GM19395 (cell line): ENCODE measurements at regions not wholly inside any gene's neighbourhood (a gene's known extent, or its start where the extent isn't known, plus 50 kb on each side); places are given as distances from the start of the nearest gene placed in this dataset.
"Not testable (repeated sequence)": the region's sequence is repeated elsewhere in the genome, so short reads cannot be mapped to it uniquely, and the experiment has no call there.

Experiments
- ATAC-seq: cut with Tn5 transposase; IDR thresholded peaks from one replicate; pipeline ENCODE4 v1.9.1; 2021; ENCODE audit warnings: mild to moderate bottlenecking, moderate library complexity; ENCODE audit not compliant: unreplicated experiment

GRCh38 chr11:25159341-25159740, 662.5 kb downstream of the LUZP2 start:
- ATAC-seq = no peak

GRCh38 chr11:25163421-25163820, 666.6 kb downstream of the LUZP2 start:
- ATAC-seq = no peak

- no peak for ATAC-seq
Measured at GRCh38 chr11:25180187-25180586, 683.3 kb downstream of the LUZP2 start.

GRCh38 chr11:25183411-25183810, 686.6 kb downstream of the LUZP2 start:
- no peak for ATAC-seq

- no peak for ATAC-seq
Measured at GRCh38 chr11:25197515-25197914, 700.7 kb downstream of the LUZP2 start.

GRCh38 chr11:25198704-25199103, 701.9 kb downstream of the LUZP2 start:
- ATAC-seq = no peak

DNA sequence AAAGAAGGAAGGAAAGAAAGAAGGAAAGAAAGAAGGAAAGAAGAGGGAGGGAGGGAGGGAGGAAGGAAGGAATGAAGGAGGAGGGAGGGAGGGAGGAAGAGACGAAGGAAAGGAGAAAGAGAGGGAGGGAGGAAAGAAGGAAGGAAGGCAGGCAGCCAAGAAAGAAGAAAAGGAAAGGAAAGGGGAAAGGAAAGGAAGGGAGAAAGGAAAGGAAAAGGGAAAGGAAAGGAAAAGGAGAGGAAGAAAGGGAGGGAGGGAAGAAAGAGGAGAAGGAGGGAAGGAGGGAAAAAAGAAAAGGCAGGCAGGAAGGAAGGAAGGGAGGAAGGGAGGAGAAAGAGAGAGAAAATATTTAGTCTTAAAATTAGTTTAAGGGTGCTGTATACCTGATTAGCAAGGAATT, 704.1 kb downstream of the LUZP2 start:
- no peak for ATAC-seq

DNA sequence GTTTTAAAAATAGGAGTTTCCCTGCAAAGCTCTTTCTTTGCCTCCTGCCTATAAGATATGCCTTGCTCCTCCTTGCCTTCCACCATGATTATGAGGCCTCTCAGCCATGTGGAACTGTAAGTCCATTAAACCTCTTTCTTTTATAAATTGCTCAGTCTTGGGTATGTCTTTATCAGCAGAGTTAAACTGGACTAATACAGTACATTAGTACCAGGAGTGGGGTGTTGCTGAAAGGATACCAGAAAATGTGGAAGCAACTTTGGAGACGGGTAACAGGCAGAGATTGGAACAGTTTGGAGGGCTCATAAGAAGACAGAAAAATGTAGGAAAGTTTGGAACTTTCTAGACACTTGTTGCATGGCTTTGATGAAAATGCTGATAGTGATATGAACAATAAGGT, 709.9 kb downstream of the LUZP2 start:
- ATAC-seq = no peak

- no peak for ATAC-seq
Measured at GRCh38 chr11:25211635-25212254, 714.9 kb downstream of the LUZP2 start.

DNA sequence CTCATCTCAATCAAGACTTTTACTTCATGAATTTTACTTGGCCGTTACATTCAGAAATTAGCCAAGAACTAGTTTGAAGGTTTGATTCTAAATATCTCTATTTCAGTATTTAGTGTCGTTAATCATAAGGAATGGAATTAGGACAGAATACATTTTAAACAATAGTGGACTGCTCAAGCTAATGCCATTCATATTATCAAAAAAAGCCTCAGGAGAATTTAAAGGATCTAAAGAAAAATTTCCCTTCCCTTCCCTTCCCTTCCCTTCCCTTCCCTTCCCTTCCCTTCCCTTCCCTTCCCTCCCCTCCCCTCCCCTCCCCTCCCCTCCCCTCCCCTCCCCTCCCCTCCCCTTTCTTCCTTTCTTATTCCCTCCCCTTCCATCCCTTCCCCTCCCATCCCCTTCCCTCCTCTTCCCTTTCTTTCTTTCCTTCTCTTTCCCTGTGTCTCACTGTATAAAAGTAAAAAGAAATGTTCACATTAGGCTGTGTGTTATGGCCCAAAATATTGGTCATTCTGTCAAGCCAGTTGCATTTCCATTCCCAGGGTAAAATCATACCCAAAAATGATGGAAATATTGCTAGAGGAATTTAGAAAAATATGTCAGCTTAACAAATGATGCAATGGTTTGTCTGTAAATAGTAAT, 717.8 kb downstream of the LUZP2 start:
- ATAC-seq = no peak

DNA sequence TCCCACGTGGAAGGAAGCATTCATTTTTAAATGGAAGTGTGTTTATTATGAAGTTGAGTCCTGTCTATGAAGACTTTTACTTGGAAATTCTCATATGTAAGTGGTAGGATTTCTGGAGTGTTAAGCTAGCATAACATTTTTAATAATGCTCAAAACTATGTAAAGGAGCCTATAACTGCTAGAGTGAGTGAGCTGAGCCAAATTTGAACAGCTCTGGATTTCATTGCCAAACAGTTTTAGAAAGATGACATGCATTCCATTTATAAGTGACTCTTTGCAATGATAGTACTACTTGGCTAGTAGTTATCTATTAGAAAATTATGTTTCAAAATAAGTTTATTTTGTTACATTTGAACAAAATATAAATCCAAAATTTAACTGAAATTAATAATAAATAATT, 721.2 kb downstream of the LUZP2 start:
- ATAC-seq = no peak

- ATAC-seq = no peak
Measured at GRCh38 chr11:25225078-25225477, 728.2 kb downstream of the LUZP2 start.

GRCh38 chr11:25242928-25243327, 746.1 kb downstream of the LUZP2 start:
- ATAC-seq = no peak

- ATAC-seq = no peak
Measured at GRCh38 chr11:25244126-25244525, 747.3 kb downstream of the LUZP2 start.

DNA sequence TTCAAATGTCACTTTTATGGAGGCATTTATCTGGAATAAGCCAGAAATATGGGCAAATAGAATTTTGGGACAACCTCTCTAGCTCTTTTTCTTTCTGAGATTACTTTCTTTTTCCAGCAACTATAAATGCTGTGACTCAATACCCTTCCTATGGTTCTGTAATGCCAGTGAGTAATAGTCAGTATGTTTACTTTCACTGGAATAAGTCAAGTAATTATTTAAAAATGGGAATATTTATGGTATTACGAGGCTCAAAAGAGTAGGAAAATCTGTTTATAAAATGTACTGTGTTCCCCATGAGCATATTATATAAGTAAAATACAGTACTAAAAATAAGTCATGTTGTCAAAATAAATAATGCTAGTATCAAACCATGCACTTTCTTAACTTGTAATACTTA, 750.5 kb downstream of the LUZP2 start:
- no peak for ATAC-seq

GRCh38 chr11:25252854-25253253, 756.0 kb downstream of the LUZP2 start:
- ATAC-seq = no peak

GRCh38 chr11:25263861-25264260, 767.0 kb downstream of the LUZP2 start:
- not testable (repeated sequence) for ATAC-seq

GRCh38 chr11:25271301-25271700, 774.4 kb downstream of the LUZP2 start:
- no peak for ATAC-seq

DNA sequence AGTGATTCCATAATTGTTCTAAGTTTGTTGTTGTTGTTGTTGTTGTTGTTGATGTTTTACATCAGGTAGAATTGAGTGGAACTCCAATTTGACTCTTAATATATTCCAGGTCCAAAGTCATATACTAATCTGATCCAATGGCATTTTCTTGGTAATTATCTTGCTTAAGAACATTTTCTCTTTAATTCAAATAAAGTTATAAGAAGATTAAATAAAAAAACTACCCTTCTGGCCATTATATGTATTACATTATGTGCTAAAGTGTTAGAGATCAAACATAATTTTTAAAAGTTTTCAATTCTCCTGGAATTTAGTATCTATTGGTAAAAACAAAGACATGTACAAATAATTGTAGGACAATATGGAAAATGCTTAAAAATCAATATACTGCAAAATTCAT, 775.4 kb downstream of the LUZP2 start:
- no peak for ATAC-seq

DNA sequence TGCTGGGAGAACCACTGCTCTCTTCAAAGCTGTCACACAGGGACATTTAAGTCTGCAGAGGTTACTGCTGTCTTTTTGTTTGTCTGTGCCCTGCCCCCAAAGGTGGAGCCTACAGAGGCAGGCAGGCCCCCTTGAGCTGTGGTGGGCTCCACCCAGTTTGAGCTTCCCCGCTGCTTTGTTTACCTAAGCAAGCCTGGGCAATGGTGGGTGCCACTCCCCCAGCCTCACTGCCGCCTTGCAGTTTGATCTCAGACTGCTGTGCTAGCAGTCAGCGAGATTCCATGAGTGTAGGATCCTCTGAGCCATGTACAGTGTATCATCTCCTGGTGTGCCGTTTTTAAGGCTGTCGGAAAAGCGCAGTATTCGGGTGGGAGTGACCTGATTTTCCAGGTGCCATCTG, 784.0 kb downstream of the LUZP2 start:
- ATAC-seq = not testable (repeated sequence)

- ATAC-seq = no peak
Measured at GRCh38 chr11:25293166-25293565, 796.3 kb downstream of the LUZP2 start.

GRCh38 chr11:25298450-25298849, 801.6 kb downstream of the LUZP2 start:
- no peak for ATAC-seq

DNA sequence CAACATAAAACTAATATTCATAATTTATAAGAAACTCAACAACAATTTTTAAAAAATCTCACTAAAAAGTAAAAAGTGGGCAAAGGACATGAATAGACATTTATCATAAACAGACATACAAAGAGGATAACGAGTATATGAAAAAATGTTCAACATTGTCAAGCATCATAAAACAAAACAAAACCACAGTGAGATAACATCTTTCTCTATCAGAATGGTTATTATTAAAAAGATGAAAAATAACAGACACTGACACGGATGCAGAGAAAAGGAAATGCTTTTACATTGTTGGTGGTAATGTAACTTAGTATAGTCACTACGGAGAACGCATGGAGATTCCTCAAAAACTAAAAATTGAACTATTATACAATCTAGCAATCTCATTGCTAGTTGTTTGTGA, 813.0 kb downstream of the LUZP2 start:
- ATAC-seq = no peak
